HG02973 (cell line): ENCODE measurements at regions not wholly inside any gene's neighbourhood (a gene's known extent, or its start where the extent isn't known, plus 50 kb on each side); places are given as distances from the start of the nearest gene placed in this dataset.
"Not testable (repeated sequence)": the region's sequence is repeated elsewhere in the genome, so short reads cannot be mapped to it uniquely, and the experiment has no call there.

Experiments
- ATAC-seq: cut with Tn5 transposase; IDR thresholded peaks from one replicate; pipeline ENCODE4 v1.9.1; 2021; ENCODE audit warnings: moderate library complexity; ENCODE audit not compliant: unreplicated experiment

GRCh38 chr5:99478450-99478849 is 549.6 kb upstream of the CHD1 start:
- ATAC-seq = not testable (repeated sequence)

- not testable (repeated sequence) for ATAC-seq
Observed at GRCh38 chr5:99473328-99473727, 544.5 kb upstream of the CHD1 start.

GRCh38 chr5:99471726-99472125 is 542.9 kb upstream of the CHD1 start:
- not testable (repeated sequence) for ATAC-seq

GRCh38 chr5:99471178-99471577 is 542.4 kb upstream of the CHD1 start:
- not testable (repeated sequence) for ATAC-seq

GRCh38 chr5:99470636-99471035 is 541.8 kb upstream of the CHD1 start:
- ATAC-seq = not testable (repeated sequence)

- no peak for ATAC-seq
Observed at GRCh38 chr5:99460701-99461100, 531.9 kb upstream of the CHD1 start.

GRCh38 chr5:99453196-99453595 is 524.4 kb upstream of the CHD1 start:
- ATAC-seq = no peak

GRCh38 chr5:99449786-99450185 is 521.0 kb upstream of the CHD1 start:
- no peak for ATAC-seq

GRCh38 chr5:99445805-99446204 is 517.0 kb upstream of the CHD1 start:
- no peak for ATAC-seq

- no peak for ATAC-seq
Observed at GRCh38 chr5:99441235-99441634, 512.4 kb upstream of the CHD1 start.

- ATAC-seq = no peak
Observed at GRCh38 chr5:99438619-99439018, 509.8 kb upstream of the CHD1 start.

- no peak for ATAC-seq
Observed at GRCh38 chr5:99437986-99438385, 509.2 kb upstream of the CHD1 start.

GRCh38 chr5:99423396-99423795 is 494.6 kb upstream of the CHD1 start:
- not testable (repeated sequence) for ATAC-seq

- not testable (repeated sequence) for ATAC-seq
Observed at GRCh38 chr5:99418640-99419039, 489.8 kb upstream of the CHD1 start.

- ATAC-seq = not testable (repeated sequence)
Observed at GRCh38 chr5:99410386-99410785, 481.6 kb upstream of the CHD1 start.

GRCh38 chr5:99404764-99405302 is 476.0 kb upstream of the CHD1 start:
- not testable (repeated sequence) for ATAC-seq

- ATAC-seq = not testable (repeated sequence)
Observed at GRCh38 chr5:99400571-99400970, 471.8 kb upstream of the CHD1 start.

GRCh38 chr5:99398976-99399375 is 470.2 kb upstream of the CHD1 start:
- no peak for ATAC-seq

- ATAC-seq = no peak
Observed at GRCh38 chr5:99386406-99387077, 457.7 kb upstream of the CHD1 start.

GRCh38 chr5:99379187-99379586 is 450.4 kb upstream of the CHD1 start:
- no peak for ATAC-seq

GRCh38 chr5:99378443-99378842 is 449.6 kb upstream of the CHD1 start:
- ATAC-seq = no peak

GRCh38 chr5:99369797-99370593 is 441.2 kb upstream of the CHD1 start:
- no peak for ATAC-seq
